ENCODE measurements at regions not wholly inside any gene's neighbourhood (a gene's known extent, or its start where the extent isn't known, plus 50 kb on each side); places are given as distances from the start of the nearest gene placed in this dataset.

GRCh38 chr13:73480779-73481559 is 422.2 kb downstream of the KLF5 start:
- no peak for DNase-seq

- no peak for DNase-seq
These were observed 421.1 kb downstream of the KLF5 start for GRCh38 chr13:73479856-73480255.

- DNase-seq, result no peak
These were observed 420.5 kb downstream of the KLF5 start for GRCh38 chr13:73479351-73479750.

GRCh38 chr13:73477441-73477840 is 418.6 kb downstream of the KLF5 start:
- DNase-seq, result no peak

- DNase-seq, result no peak
These were observed 414.2 kb downstream of the KLF5 start for GRCh38 chr13:73473016-73473415.

- DNase-seq, result no peak
These were observed 408.3 kb downstream of the KLF5 start for GRCh38 chr13:73467125-73467524.

- no peak for DNase-seq
These were observed 407.8 kb downstream of the KLF5 start for GRCh38 chr13:73466561-73466960.

- no peak for DNase-seq
These were observed 406.8 kb downstream of the KLF5 start for GRCh38 chr13:73465617-73465971.

- DNase-seq, result no peak
These were observed 406.2 kb downstream of the KLF5 start for GRCh38 chr13:73464758-73465616.

- no peak for DNase-seq
These were observed 403.4 kb downstream of the KLF5 start for GRCh38 chr13:73462241-73462640.

- no peak for DNase-seq
These were observed 392.6 kb downstream of the KLF5 start for GRCh38 chr13:73451221-73452029.

- no peak for DNase-seq
These were observed 391.8 kb downstream of the KLF5 start for GRCh38 chr13:73450583-73450982.

GRCh38 chr13:73449252-73449651 is 390.4 kb downstream of the KLF5 start:
- no peak for DNase-seq

- no peak for DNase-seq
These were observed 381.6 kb downstream of the KLF5 start for GRCh38 chr13:73440296-73440895.

GRCh38 chr13:73433890-73434289 is 375.1 kb downstream of the KLF5 start:
- no peak for DNase-seq

- no peak for DNase-seq
These were observed 374.7 kb downstream of the KLF5 start for GRCh38 chr13:73433458-73433857.

GRCh38 chr13:73429701-73430100 is 370.9 kb downstream of the KLF5 start:
- no peak for DNase-seq

GRCh38 chr13:73428706-73429105 is 369.9 kb downstream of the KLF5 start:
- DNase-seq, result no peak

- DNase-seq, result no peak
These were observed 369.3 kb downstream of the KLF5 start for GRCh38 chr13:73428137-73428536.

- DNase-seq, result no peak
These were observed 364.2 kb downstream of the KLF5 start for GRCh38 chr13:73422973-73423372.

GRCh38 chr13:73421310-73421912 is 362.6 kb downstream of the KLF5 start:
- DNase-seq, result no peak

- DNase-seq, result no peak
These were observed 360.4 kb downstream of the KLF5 start for GRCh38 chr13:73419186-73419585.
